Activated CD4-positive, alpha-beta memory T cell treated with anti-CD3 and anti-CD28 coated beads, Interleukin-2, amount 10 ng/mL, durations not matched to agents 7 days and 5 days (primary cell): ENCODE measurements at regions not wholly inside any gene's neighbourhood (a gene's known extent, or its start where the extent isn't known, plus 50 kb on each side); places are given as distances from the start of the nearest gene placed in this dataset.
"Not testable (repeated sequence)": the region's sequence is repeated elsewhere in the genome, so short reads cannot be mapped to it uniquely, and the experiment has no call there.

Experiments
- CTCF ChIA-PET: fragments of 350-600 bp; sonication (Branson Sonifier 250); formaldehyde crosslinking; loops from one replicate; lab custom pipeline; 2021; ENCODE audit warnings: antibody characterized with exemption, inconsistent platforms; lab: Charles Lee
- POLR2A ChIA-PET: fragments of 350-600 bp; sonication (Branson Sonifier 250); formaldehyde crosslinking; loops from one replicate; lab custom pipeline; 2021; ENCODE audit warnings: antibody characterized with exemption; lab: Charles Lee
- DNase-seq: peaks from one replicate; pipeline ENCODE4 v3.0.0-alpha.2; 2020
- H3K27ac Mint-ChIP-seq: one replicate; pipeline ENCODE4 v1.8.0; 2021; ENCODE audit warnings: mild to moderate bottlenecking, mixed read lengths
- H3K27me3 Mint-ChIP-seq: one replicate; pipeline ENCODE4 v1.8.0; 2021; ENCODE audit warnings: mixed read lengths
- H3K36me3 Mint-ChIP-seq: one replicate; pipeline ENCODE4 v1.8.0; 2021; ENCODE audit warnings: low read depth, mixed read lengths
- H3K4me1 Mint-ChIP-seq: one replicate; pipeline ENCODE4 v1.8.0; 2021; ENCODE audit warnings: mixed read lengths
- H3K4me3 Mint-ChIP-seq: one replicate; pipeline ENCODE4 v1.8.0; 2021; ENCODE audit warnings: mild to moderate bottlenecking, mixed read lengths
- H3K9me3 Mint-ChIP-seq: one replicate; pipeline ENCODE4 v1.8.0; 2021; ENCODE audit warnings: mixed read lengths

DNA sequence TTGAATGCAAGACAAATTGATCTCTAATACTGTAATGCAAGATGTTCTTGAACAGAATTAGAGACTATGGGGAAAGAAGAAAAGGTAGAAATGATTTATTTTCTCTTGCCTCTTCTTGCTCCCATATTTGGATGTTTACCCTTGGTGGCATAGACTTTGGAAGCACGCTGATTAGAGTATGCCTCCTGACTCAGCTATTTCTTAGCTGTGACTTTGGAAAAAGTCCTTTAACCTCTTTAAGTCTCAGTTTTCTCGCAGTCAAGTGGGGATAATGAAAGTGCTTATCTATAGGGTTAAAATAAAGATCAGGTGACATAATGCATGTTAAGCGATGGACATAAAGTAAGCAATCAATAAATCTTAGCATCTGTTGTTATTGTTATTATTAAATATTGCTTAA is 545.5 kb downstream of the GLUD2 start:
- DNase-seq: no peak
- no peaks in the 10 kb centered on the region for H3K27me3 Mint-ChIP-seq
- POLR2A ChIA-PET: no interaction called here
- H3K9me3 Mint-ChIP-seq: no peaks in the 10 kb centered on the region
- H3K4me1 Mint-ChIP-seq: no peaks in the 10 kb centered on the region
- CTCF ChIA-PET: no interaction called here
- no peaks in the 10 kb centered on the region for H3K36me3 Mint-ChIP-seq
- H3K4me3 Mint-ChIP-seq: no peak overlapping the region
- H3K27ac Mint-ChIP-seq: no peak overlapping the region

GRCh38 chrX:121598356-121598755 is 550.9 kb downstream of the GLUD2 start:
- Mint-ChIP-seq H3K9me3 (no peaks in the 10 kb centered on the region), H3K36me3 (no peaks in the 10 kb centered on the region), H3K27ac (no peak overlapping the region), H3K4me3 (no peak overlapping the region), H3K27me3 (no peaks in the 10 kb centered on the region), H3K4me1 (no peaks in the 10 kb centered on the region)
- CTCF ChIA-PET: no interaction called here
- POLR2A ChIA-PET: no interaction called here
- no peak for DNase-seq

- H3K27ac Mint-ChIP-seq: no peak overlapping the region
- no peak for DNase-seq
- H3K4me3 Mint-ChIP-seq: no peak overlapping the region
- no peaks in the 10 kb centered on the region for H3K9me3 Mint-ChIP-seq
- H3K4me1 Mint-ChIP-seq: no peaks in the 10 kb centered on the region
- H3K36me3 Mint-ChIP-seq: no peaks in the 10 kb centered on the region
- no peaks in the 10 kb centered on the region for H3K27me3 Mint-ChIP-seq
- CTCF ChIA-PET: no interaction called here
- POLR2A ChIA-PET: no interaction called here
Measured at GRCh38 chrX:121635141-121635540, 587.7 kb downstream of the GLUD2 start.

DNA sequence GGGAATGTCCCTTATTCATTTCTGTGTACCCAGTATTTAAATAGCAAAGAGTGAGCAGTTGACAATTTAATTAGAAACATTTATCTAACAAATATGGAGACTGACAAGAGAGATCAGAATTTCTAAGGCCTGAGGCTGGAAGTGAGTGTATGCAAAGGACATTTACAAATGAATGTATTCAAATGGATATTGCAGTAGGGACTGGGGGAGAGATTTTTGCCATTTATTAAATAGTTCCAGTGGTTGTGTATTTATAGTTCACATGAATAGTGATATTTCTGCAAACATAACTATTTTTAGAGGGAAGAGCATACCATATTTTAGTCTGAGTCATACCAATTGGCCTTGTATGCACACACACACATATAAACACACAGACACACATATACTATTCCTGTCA is 592.4 kb downstream of the GLUD2 start:
- H3K4me3 Mint-ChIP-seq: no peak overlapping the region
- ChIA-PET CTCF (no interaction called here), POLR2A (no interaction called here)
- no peaks in the 10 kb centered on the region for H3K36me3 Mint-ChIP-seq
- H3K27ac Mint-ChIP-seq: no peak overlapping the region
- H3K27me3 Mint-ChIP-seq: no peaks in the 10 kb centered on the region
- DNase-seq: no peak
- H3K9me3 Mint-ChIP-seq: no peaks in the 10 kb centered on the region
- H3K4me1 Mint-ChIP-seq: no peaks in the 10 kb centered on the region

- no peak for DNase-seq
- no peaks in the 10 kb centered on the region for H3K9me3 Mint-ChIP-seq
- H3K27ac Mint-ChIP-seq: no peak overlapping the region
- H3K27me3 Mint-ChIP-seq: no peaks in the 10 kb centered on the region
- no peak overlapping the region for H3K4me3 Mint-ChIP-seq
- POLR2A ChIA-PET: no interaction called here
- CTCF ChIA-PET: no interaction called here
- H3K4me1 Mint-ChIP-seq: no peaks in the 10 kb centered on the region
- H3K36me3 Mint-ChIP-seq: no peaks in the 10 kb centered on the region
Measured at GRCh38 chrX:121641560-121641959, 594.1 kb downstream of the GLUD2 start.

DNA sequence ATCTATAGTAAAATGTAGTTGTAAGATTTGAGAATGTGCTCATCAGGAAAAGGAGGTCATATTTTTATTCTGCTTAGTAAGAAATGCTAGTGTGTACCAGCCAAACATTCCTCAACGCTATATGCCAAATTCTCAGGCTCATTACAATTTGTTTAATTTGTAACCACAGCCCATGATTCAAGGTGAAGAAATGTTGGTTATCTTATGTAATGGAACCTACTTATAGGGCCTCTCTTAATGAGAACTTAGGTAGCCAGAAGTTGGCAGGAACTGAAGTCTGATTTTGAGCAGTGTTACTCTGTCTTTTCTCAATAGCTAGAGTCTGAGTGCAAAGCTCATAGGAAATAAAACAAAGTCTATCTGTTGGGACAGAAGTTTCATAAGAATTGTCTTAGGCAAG is 595.0 kb downstream of the GLUD2 start:
- Mint-ChIP-seq H3K9me3 (no peaks in the 10 kb centered on the region), H3K4me3 (no peak overlapping the region), H3K27me3 (no peaks in the 10 kb centered on the region), H3K4me1 (no peaks in the 10 kb centered on the region), H3K27ac (no peak overlapping the region), H3K36me3 (no peaks in the 10 kb centered on the region)
- CTCF ChIA-PET: interaction anchor here (0.7 kb wide), 1 partner anchor 395 kb away, joined by 3 read pairs; no protein-coding TSS in a partner anchor
- POLR2A ChIA-PET: no interaction called here
- DNase-seq: no peak

GRCh38 chrX:121649417-121649816 is 602.0 kb downstream of the GLUD2 start:
- H3K9me3 Mint-ChIP-seq: no peaks in the 10 kb centered on the region
- CTCF ChIA-PET: no interaction called here

GRCh38 chrX:121655276-121655675 is 607.9 kb downstream of the GLUD2 start:
- H3K4me1 Mint-ChIP-seq: no peaks in the 10 kb centered on the region
- POLR2A ChIA-PET: no interaction called here
- no peak for DNase-seq
- H3K27ac Mint-ChIP-seq: no peak overlapping the region
- CTCF ChIA-PET: no interaction called here
- no peak overlapping the region for H3K4me3 Mint-ChIP-seq
- H3K27me3 Mint-ChIP-seq: no peaks in the 10 kb centered on the region
- no peaks in the 10 kb centered on the region for H3K36me3 Mint-ChIP-seq
- no peaks in the 10 kb centered on the region for H3K9me3 Mint-ChIP-seq

More at GRCh38 chrX:121649417-121649816, 602.0 kb downstream of the GLUD2 start:
- Mint-ChIP-seq H3K36me3 (no peaks in the 10 kb centered on the region), H3K4me1 (no peaks in the 10 kb centered on the region), H3K27me3 (no peaks in the 10 kb centered on the region), H3K27ac (no peak overlapping the region), H3K4me3 (no peak overlapping the region)
- POLR2A ChIA-PET: no interaction called here
- DNase-seq: no peak

- no peak for DNase-seq
- H3K36me3 Mint-ChIP-seq: no peaks in the 10 kb centered on the region
- H3K27me3 Mint-ChIP-seq: no peaks in the 10 kb centered on the region
- no peak overlapping the region for H3K4me3 Mint-ChIP-seq
- no peaks in the 10 kb centered on the region for H3K4me1 Mint-ChIP-seq
- no peaks in the 10 kb centered on the region for H3K9me3 Mint-ChIP-seq
- ChIA-PET CTCF (no interaction called here), POLR2A (no interaction called here)
- H3K27ac Mint-ChIP-seq: no peak overlapping the region
Measured at GRCh38 chrX:121666171-121666570, 618.8 kb downstream of the GLUD2 start.

DNA sequence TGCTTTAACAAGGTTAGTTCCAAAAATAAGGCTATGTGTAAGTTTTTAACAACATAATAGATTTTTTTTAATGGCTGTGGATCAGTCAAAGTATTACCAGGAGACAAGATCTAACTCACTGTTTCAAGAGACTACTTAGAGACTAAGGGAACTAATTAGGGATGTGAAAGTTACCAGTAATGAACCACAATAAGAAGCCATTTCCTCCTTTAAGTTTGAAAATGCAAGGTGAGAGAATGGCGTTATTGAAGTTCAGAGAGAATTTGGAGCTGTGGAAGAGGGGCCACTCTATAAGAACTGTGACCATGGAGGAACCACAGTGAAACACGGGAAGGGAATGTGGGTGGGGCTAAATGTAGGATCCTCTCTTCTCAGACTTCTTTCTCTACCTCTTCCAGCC is 624.2 kb downstream of the GLUD2 start:
- ChIA-PET POLR2A (no interaction called here), CTCF (no interaction called here)
- H3K4me1 Mint-ChIP-seq: no peaks in the 10 kb centered on the region

GRCh38 chrX:121709236-121709635 is 661.8 kb downstream of the GLUD2 start:
- H3K27me3 Mint-ChIP-seq, DNase-seq: not testable (repeated sequence)

More for the DNA sequence above, 624.2 kb downstream of the GLUD2 start:
- no peak overlapping the region for H3K4me3 Mint-ChIP-seq
- H3K36me3 Mint-ChIP-seq: no peaks in the 10 kb centered on the region
- no peak for DNase-seq
- H3K27ac Mint-ChIP-seq: no peak overlapping the region
- peaks cover 4% of the 10 kb centered on the region for H3K9me3 Mint-ChIP-seq
- no peaks in the 10 kb centered on the region for H3K27me3 Mint-ChIP-seq

DNA sequence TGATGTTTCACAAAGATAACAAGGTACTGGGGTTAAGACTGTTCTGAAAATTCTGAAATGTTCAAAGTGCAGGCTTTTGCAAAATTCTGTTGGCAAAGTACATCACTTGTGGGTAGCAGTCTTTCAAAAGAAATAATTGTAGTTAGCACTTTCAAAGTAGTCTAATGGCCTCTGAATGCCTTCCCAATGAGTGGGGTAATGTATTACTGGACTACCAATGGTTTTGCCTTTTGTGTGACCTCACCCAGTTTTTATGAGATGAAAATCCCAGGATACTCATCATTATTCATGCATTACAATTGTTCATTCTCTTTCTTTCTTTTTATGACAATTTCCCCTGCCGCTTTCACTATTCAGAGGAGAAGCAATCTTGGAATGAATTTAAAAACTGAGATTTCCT is 686.1 kb downstream of the GLUD2 start:
- ChIA-PET CTCF (no interaction called here), POLR2A (no interaction called here)
- Mint-ChIP-seq H3K9me3 (no peaks in the 10 kb centered on the region), H3K27ac (no peak overlapping the region), H3K27me3 (no peaks in the 10 kb centered on the region), H3K4me1 (no peaks in the 10 kb centered on the region), H3K4me3 (no peak overlapping the region), H3K36me3 (no peaks in the 10 kb centered on the region)
- no peak for DNase-seq

More at GRCh38 chrX:121709236-121709635, 661.8 kb downstream of the GLUD2 start:
- H3K4me1 Mint-ChIP-seq, H3K9me3 Mint-ChIP-seq, H3K4me3 Mint-ChIP-seq, H3K36me3 Mint-ChIP-seq, CTCF ChIA-PET, POLR2A ChIA-PET, H3K27ac Mint-ChIP-seq: not testable (repeated sequence)

DNA sequence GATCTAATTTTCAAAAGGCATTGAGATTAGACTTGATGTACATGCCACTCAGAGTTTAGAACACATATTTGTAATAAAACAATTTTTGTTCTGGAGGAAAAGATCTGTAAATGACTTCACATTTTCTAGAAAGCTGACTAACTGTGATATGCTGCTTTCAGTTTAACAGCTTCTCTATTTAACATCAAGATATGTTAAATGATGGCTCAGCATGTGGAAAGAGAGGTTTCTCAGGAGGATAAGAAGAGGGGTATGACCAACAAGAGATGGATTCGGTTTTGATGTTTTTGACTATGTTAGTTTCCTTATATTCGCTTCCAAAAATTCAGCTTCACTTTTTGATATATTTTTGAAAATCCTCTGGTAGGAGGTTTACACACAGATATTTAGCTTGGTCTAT is 698.7 kb downstream of the GLUD2 start:
- H3K27me3 Mint-ChIP-seq: no peaks in the 10 kb centered on the region
- H3K27ac Mint-ChIP-seq: no peak overlapping the region
- H3K36me3 Mint-ChIP-seq: no peaks in the 10 kb centered on the region
- H3K4me1 Mint-ChIP-seq: no peaks in the 10 kb centered on the region
- H3K9me3 Mint-ChIP-seq: no peaks in the 10 kb centered on the region
- ChIA-PET POLR2A (no interaction called here), CTCF (no interaction called here)
- no peak overlapping the region for H3K4me3 Mint-ChIP-seq
- DNase-seq: no peak

- POLR2A ChIA-PET, CTCF ChIA-PET, H3K36me3 Mint-ChIP-seq, H3K4me1 Mint-ChIP-seq, DNase-seq, H3K27me3 Mint-ChIP-seq, H3K27ac Mint-ChIP-seq, H3K4me3 Mint-ChIP-seq, H3K9me3 Mint-ChIP-seq: not testable (repeated sequence)
Measured at GRCh38 chrX:121753602-121754001, 706.2 kb downstream of the GLUD2 start.

- ChIA-PET CTCF (no interaction called here), POLR2A (no interaction called here)
- no peak for DNase-seq
- Mint-ChIP-seq H3K36me3 (no peaks in the 10 kb centered on the region), H3K9me3 (no peaks in the 10 kb centered on the region), H3K27ac (no peak overlapping the region), H3K4me1 (no peaks in the 10 kb centered on the region), H3K4me3 (no peak overlapping the region), H3K27me3 (no peaks in the 10 kb centered on the region)
Measured at GRCh38 chrX:121754301-121754700, 706.9 kb downstream of the GLUD2 start.
